ENCODE measurements at regions not wholly inside any gene's neighbourhood (a gene's known extent, or its start where the extent isn't known, plus 50 kb on each side); places are given as distances from the start of the nearest gene placed in this dataset.
"Not testable (repeated sequence)": the region's sequence is repeated elsewhere in the genome, so short reads cannot be mapped to it uniquely, and the experiment has no call there.

GRCh38 chr17:70569128-70569527 lies 399.8 kb downstream of the KCNJ2 start:
- no peak for DNase-seq (ENCODE audit: low read depth in 2 of 2)

- no peak for DNase-seq (ENCODE audit: low read depth in 2 of 2)
These were observed 408.1 kb downstream of the KCNJ2 start for GRCh38 chr17:70577456-70577855.

- DNase-seq (ENCODE audit: low read depth in 2 of 2), result no peak
These were observed 412.1 kb downstream of the KCNJ2 start for GRCh38 chr17:70581459-70581858.

- no peak for DNase-seq (ENCODE audit: low read depth in 2 of 2)
These were observed 413.4 kb downstream of the KCNJ2 start for GRCh38 chr17:70582777-70583176.

DNA sequence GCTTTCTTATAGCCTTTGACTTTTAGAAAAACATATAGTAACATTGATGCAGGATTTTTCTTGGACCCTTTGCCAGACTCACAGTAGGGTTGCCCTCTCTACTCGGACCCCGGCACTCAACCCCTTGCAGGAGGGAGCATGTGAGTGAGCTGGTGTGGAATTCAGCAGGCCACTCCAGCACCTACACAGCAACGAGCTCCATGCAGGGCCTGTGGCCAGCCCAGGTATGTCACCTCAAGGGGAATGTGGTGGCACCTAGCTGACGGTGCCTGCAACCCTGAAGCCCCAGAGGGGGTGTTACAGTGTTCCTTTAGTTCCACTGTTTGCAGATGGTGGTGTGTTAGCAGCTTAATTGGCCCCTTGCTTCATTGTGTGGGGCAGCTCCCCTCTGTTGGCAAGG lies 414.9 kb downstream of the KCNJ2 start:
- DNase-seq (ENCODE audit: low read depth in 2 of 2), result no peak

DNA sequence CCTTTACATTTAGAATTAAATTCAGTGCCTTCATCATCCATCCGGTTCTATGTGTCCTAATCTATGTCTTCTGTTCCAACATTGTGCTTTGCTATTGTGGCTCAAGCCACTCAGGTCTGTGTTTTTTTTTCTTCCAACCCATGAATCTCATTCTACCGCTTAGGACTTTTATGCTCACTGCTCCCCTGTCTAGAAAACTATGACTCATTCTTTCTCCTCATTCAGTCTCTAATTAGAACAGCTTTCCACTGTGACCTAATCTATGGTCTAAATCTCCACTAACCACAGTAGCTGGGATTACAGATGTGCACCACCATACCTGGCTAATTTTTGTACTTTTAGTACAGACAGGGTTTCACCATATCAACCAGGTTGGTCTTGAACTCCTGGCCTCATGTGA lies 418.7 kb downstream of the KCNJ2 start:
- DNase-seq (ENCODE audit: low read depth in 2 of 2), result no peak

- no peak for DNase-seq (ENCODE audit: low read depth in 2 of 2)
These were observed 428.4 kb downstream of the KCNJ2 start for GRCh38 chr17:70597774-70598173.

GRCh38 chr17:70599198-70599597 lies 429.9 kb downstream of the KCNJ2 start:
- DNase-seq (ENCODE audit: low read depth in 2 of 2), result no peak

GRCh38 chr17:70599945-70600344 lies 430.6 kb downstream of the KCNJ2 start:
- DNase-seq (ENCODE audit: low read depth in 2 of 2), result not testable (repeated sequence)

GRCh38 chr17:70603226-70603625 lies 433.9 kb downstream of the KCNJ2 start:
- no peak for DNase-seq (ENCODE audit: low read depth in 2 of 2)

- DNase-seq (ENCODE audit: low read depth in 2 of 2), result no peak
These were observed 435.5 kb downstream of the KCNJ2 start for GRCh38 chr17:70604854-70605253.

DNA sequence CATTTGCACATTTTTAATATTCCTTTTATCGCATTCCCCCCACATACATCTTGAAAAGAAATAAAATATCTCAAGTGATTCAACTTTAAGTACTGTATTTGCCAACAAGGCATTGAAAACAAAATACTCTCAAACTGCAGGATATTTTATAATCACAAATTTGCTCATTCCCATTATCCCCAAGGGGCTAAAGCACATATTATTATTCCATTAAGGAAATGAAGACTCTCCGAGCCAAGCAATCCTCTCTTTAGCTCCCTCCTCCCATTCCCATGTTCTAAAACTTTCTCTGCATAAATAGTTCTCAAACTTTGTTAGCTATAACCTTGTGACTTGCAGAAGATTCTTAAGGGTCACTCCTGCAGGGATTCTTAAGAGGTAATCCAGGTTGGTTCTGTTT lies 436.8 kb downstream of the KCNJ2 start:
- no peak for DNase-seq (ENCODE audit: low read depth in 2 of 2)

GRCh38 chr17:70608193-70608592 lies 438.9 kb downstream of the KCNJ2 start:
- DNase-seq (ENCODE audit: low read depth in 2 of 2), result no peak

DNA sequence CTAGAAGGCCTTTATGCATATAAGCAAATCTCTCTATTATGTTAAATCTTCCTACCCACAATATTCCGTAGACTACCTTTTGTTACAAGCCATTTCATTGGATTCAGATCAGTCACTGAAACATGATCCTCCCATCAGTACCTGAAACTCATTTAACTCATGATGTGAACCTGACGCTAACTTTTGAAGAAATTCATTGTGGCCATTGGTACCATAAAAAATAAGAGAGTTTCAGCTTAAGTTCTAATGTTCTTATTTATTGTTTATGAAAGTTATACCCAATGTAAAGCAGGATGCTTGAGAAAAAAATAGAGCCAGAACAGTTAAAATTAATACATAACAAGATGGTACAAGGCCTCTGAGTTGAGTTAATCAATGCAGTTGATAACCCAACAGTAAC lies 439.6 kb downstream of the KCNJ2 start:
- DNase-seq (ENCODE audit: low read depth in 2 of 2), result no peak

DNA sequence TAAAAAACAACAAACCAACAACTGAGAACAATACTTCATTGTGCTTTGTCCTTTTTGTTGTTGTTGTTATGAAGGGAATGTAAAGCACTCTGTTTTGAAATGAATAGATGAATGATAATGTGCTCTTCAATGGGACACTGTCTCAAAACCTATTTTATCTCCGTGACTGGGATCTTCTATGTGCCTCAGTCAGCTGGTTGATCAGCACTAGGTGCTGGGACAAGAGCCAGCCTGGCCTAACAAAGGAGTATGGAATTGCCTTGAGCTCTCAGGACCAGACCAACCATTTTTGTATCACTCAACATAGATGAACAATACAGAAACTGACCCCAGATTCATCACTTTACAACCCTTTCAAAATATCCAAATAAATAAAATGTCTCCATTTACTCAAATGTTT lies 440.2 kb downstream of the KCNJ2 start:
- no peak for DNase-seq (ENCODE audit: low read depth in 2 of 2)

DNA sequence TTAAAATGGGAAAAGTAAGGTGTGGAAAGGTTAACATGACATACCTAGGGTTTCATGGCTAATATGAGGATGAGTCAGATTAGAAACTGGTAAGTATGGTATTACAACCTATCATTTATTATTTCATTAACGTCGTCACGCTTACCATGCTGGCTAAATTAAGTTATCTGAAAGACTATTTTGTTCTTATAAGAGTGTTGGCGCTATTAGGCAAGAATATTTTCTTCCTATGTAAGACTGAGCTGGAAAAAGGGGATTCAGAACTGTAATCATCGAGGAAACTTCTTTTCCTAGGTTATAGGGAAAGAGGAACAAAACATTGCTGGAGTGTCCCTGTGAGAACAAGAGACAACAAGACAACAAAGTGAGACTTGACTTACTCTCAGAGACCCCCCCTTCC lies 440.8 kb downstream of the KCNJ2 start:
- no peak for DNase-seq (ENCODE audit: low read depth in 2 of 2)

DNA sequence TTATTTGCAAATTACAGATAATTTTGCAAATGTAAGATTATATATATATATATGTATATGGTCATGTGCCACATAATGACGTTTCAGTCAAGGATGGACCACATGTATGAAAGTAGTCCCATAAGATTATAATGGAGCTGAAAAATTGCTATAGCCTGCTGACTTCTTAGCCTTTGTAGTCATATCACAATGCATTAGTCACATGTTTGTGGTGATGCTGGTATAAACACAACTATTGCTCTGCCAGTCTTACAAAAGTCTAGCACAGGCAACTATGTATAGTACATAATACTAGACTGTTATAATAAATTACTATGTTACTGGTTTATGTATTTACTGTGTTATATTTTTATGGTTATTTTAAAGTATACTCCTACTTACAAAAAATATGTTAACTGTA lies 444.3 kb downstream of the KCNJ2 start:
- no peak for DNase-seq (ENCODE audit: low read depth in 2 of 2)

GRCh38 chr17:70615831-70616230 lies 446.5 kb downstream of the KCNJ2 start:
- DNase-seq (ENCODE audit: low read depth in 2 of 2), result no peak

DNA sequence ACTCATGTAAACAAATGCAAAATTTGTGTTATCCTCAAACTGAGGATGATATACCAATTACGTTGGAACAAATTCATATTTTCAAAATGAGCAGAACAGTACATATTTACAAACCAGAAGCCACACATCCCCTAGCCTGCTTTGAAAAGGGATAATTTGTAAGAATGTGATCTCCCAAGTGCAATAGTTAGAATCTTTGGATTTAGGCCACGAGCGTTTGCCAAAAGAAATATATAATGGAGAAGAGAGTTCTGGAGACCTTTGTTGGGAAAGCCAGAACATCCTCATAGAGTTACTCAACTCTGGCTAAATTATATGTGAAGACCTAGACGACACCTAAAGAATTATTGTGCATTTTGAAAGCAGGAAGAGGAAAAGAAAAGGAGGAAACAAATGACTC lies 449.3 kb downstream of the KCNJ2 start:
- no peak for DNase-seq (ENCODE audit: low read depth in 2 of 2)

- no peak for DNase-seq (ENCODE audit: low read depth in 2 of 2)
These were observed 452.2 kb downstream of the KCNJ2 start for GRCh38 chr17:70621566-70621965.

DNA sequence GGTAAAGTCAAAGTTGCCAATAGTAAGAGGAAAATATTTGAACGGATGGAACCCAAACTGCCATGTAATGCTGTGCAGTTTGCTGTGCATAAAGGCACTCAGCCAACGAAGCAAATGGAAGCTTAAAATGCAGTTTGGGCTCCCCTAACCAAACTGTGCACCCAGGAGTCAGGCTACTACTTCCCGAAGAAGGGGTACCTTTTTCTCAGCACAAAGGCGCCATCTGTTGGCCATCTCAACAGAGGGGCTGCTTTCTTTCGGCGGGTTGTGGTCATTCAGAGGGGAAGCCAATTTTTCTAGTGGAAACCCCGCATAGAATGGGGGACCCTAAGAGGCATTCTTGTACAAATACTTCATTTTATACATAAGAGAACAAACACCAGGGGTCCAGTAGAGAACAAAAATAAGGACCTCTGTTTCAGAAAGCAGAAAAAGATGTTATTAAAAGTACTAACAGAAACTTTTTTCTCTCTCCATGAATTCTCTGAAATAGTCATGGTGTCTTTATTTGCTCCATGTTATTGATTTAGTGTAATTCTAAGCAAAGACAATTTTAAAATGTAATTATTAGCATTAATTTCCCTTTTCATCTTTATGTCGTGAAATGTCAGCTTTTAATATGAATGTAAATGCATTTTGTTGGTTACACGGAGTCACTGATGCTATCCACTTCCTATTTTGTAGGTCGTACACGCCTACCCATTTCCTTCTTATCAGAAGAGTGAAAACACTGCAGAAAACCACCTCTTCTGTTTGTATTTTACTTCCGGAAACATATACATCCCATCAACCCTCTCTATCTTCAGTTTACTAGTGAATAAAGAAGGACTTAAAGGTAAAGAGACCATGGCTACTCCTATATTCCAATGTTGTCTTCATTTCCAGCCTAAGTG lies 453.3 kb downstream of the KCNJ2 start:
- DNase-seq (ENCODE audit: low read depth in 2 of 2), result peak; percentile 26 to 43

- no peak for DNase-seq (ENCODE audit: low read depth in 2 of 2)
These were observed 454.9 kb downstream of the KCNJ2 start for GRCh38 chr17:70624211-70624610.

DNA sequence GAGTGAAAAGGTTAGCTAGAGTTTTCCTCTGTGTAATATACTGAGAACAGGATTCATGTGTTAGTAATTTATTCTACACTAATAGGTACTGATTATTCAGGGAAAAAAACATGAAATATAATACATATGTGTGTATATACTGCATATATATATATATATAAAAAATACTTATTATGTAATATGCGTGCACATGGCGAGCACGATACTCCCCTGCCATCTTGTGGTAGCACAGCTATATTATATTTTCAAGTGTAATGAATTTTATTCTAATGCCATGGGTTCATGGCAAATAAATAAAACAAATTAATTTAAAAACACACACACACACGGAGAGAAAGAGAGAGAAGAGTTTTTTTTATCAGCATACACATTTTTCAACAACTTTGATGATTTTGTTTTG lies 460.6 kb downstream of the KCNJ2 start:
- peak; percentile 8 to 22 for DNase-seq (ENCODE audit: low read depth in 2 of 2)

Data from lung microvascular endothelial cell (primary cell).